Superior temporal gyrus (tissue), 1 donor: ENCODE measurements at regions not wholly inside any gene's neighbourhood (a gene's known extent, or its start where the extent isn't known, plus 50 kb on each side); places are given as distances from the start of the nearest gene placed in this dataset.
A peak's percentile ranks its signal among the peaks of the same experiment; 100 is the strongest.
"Not testable (repeated sequence)": the region's sequence is repeated elsewhere in the genome, so short reads cannot be mapped to it uniquely, and the experiment has no call there.

Source experiments
- DNase-seq: peaks from one replicate; pipeline ENCODE4 v3.0.0-alpha.2; 2016; ENCODE audit errors: extremely low spot score

GRCh38 chr12:74119811-74120362 is 417.7 kb upstream of the ATXN7L3B start:
- peak; percentile 76 for DNase-seq

- DNase-seq: no peak
Measured at GRCh38 chr12:74120644-74121043, 417.0 kb upstream of the ATXN7L3B start.

- no peak for DNase-seq
Measured at GRCh38 chr12:74129702-74130101, 407.9 kb upstream of the ATXN7L3B start.

GRCh38 chr12:74144396-74144795 is 393.2 kb upstream of the ATXN7L3B start:
- no peak for DNase-seq

- DNase-seq: no peak
Measured at GRCh38 chr12:74145328-74145727, 392.3 kb upstream of the ATXN7L3B start.

- DNase-seq: no peak
Measured at GRCh38 chr12:74148849-74149248, 388.8 kb upstream of the ATXN7L3B start.

- no peak for DNase-seq
Measured at GRCh38 chr12:74152370-74152769, 385.3 kb upstream of the ATXN7L3B start.

- DNase-seq: no peak
Measured at GRCh38 chr12:74166096-74166495, 371.5 kb upstream of the ATXN7L3B start.

- DNase-seq: no peak
Measured at GRCh38 chr12:74169607-74170006, 368.0 kb upstream of the ATXN7L3B start.

GRCh38 chr12:74170645-74171477 is 366.8 kb upstream of the ATXN7L3B start:
- no peak for DNase-seq

- no peak for DNase-seq
Measured at GRCh38 chr12:74171478-74171909, 366.1 kb upstream of the ATXN7L3B start.

GRCh38 chr12:74174961-74175360 is 362.7 kb upstream of the ATXN7L3B start:
- DNase-seq: not testable (repeated sequence)

GRCh38 chr12:74185360-74185759 is 352.3 kb upstream of the ATXN7L3B start:
- DNase-seq: no peak

- no peak for DNase-seq
Measured at GRCh38 chr12:74193191-74193590, 344.4 kb upstream of the ATXN7L3B start.

- DNase-seq: no peak
Measured at GRCh38 chr12:74204236-74204635, 333.4 kb upstream of the ATXN7L3B start.

GRCh38 chr12:74227846-74228545 is 309.6 kb upstream of the ATXN7L3B start:
- no peak for DNase-seq

GRCh38 chr12:74229671-74230070 is 308.0 kb upstream of the ATXN7L3B start:
- DNase-seq: no peak

- DNase-seq: no peak
Measured at GRCh38 chr12:74235342-74235741, 302.3 kb upstream of the ATXN7L3B start.

- DNase-seq: no peak
Measured at GRCh38 chr12:74241341-74241740, 296.3 kb upstream of the ATXN7L3B start.

- no peak for DNase-seq
Measured at GRCh38 chr12:74242088-74242487, 295.5 kb upstream of the ATXN7L3B start.

GRCh38 chr12:74245458-74245857 is 292.2 kb upstream of the ATXN7L3B start:
- DNase-seq: no peak

GRCh38 chr12:74250891-74251290 is 286.7 kb upstream of the ATXN7L3B start:
- DNase-seq: no peak

- not testable (repeated sequence) for DNase-seq
Measured at GRCh38 chr12:74253826-74254225, 283.8 kb upstream of the ATXN7L3B start.
